ENCODE measurements at regions not wholly inside any gene's neighbourhood (a gene's known extent, or its start where the extent isn't known, plus 50 kb on each side); places are given as distances from the start of the nearest gene placed in this dataset.

DNA sequence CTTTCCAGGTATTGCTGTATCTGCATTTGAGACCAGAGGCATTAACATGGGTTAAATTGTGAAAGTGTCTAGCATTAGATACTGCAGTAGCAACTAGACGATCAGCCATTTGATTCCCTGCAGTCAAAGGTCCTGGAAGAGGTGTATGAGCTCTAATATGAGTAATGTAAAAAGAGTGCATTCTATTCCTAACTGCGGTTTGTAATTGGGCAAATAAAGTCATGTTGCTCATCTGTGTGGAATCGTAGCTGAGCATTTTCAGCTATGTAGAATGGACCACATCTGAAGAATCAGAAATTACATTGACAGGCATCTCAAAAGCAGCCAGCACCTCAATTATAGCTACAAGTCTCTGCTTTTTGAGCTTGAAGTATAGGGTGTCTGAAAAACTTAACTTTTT, 157.6 kb downstream of the ZNF518B start:
- Histone ChIP-seq H3K27me3 (ENCODE audit: insufficient read depth, low read length) (no peaks in the 10 kb centered on the region), H3K4me1 (ENCODE audit: insufficient read depth, low read length) (peaks cover 9% of the 10 kb centered on the region), H3K79me2 (ENCODE audit: insufficient read depth, low read length) (no peaks in the 10 kb centered on the region), H3K4me2 (ENCODE audit: insufficient read depth, insufficient read length, low read length) (no peak overlapping the region), H2BK15ac (ENCODE audit: low read depth, low read length) (no peak overlapping the region), H3K14ac (ENCODE audit: insufficient read depth, low read length) (no peak overlapping the region), H3K9me3 (ENCODE audit: control insufficient read depth, low read depth, low read length) (no peaks in the 10 kb centered on the region), H3K56ac (ENCODE audit: insufficient read length, low read depth, low read length) (no peak overlapping the region), H3K23ac (ENCODE audit: insufficient read length, low read depth, low read length) (no peak overlapping the region), H2BK20ac (ENCODE audit: low read depth, low read length, poor library complexity, severe bottlenecking) (no peak overlapping the region), H4K8ac (replicated peaks; ENCODE audit: insufficient read length, low read depth, low read length) (no peak overlapping the region), H3K9ac (ENCODE audit: extremely low read depth, insufficient read length, low read length) (no peak overlapping the region), H2AK5ac (ENCODE audit: insufficient read length, low read length) (no peak overlapping the region), H3K4ac (ENCODE audit: low read depth, low read length) (no peak overlapping the region), H4K5ac (ENCODE audit: insufficient read length, low read depth, low read length) (no peak overlapping the region), H3T11ph (ENCODE audit: low read length) (no peak overlapping the region), H3K23me2 (ENCODE audit: insufficient read length, low read depth, low read length, poor library complexity, severe bottlenecking) (no peaks in the 10 kb centered on the region), H2AFZ (ENCODE audit: low read length) (peak overlapping the region; percentile 87), H3K79me1 (ENCODE audit: insufficient read depth, low read depth, low read length, poor library complexity, severe bottlenecking) (no peaks in the 10 kb centered on the region), H2BK120ac (ENCODE audit: low read depth, low read length, poor library complexity, severe bottlenecking) (no peak overlapping the region), H4K91ac (ENCODE audit: insufficient read length, low read depth, low read length) (no peak overlapping the region), H4K20me1 (ENCODE audit: control insufficient read depth, insufficient read depth, insufficient read length) (no peaks in the 10 kb centered on the region), H3K18ac (ENCODE audit: insufficient read length, low read depth, low read length) (no peak overlapping the region), H2BK12ac (ENCODE audit: insufficient read length, low read depth, low read length) (no peak overlapping the region), H3K27ac (ENCODE audit: insufficient read length, low read depth, low read length) (no peak overlapping the region), H2BK5ac (ENCODE audit: insufficient read length, low read length) (no peak overlapping the region)
- Mint-ChIP-seq H3K4me3 (no peak overlapping the region), H3K36me3 (ENCODE audit: insufficient read depth in 1 of 3, low read depth in 3 of 3) (no peaks in the 10 kb centered on the region), H3K4me1 (peaks cover 47 to 56% of the 10 kb centered on the region in 2 experiments), H3K27me3 (ENCODE audit: low read depth) (peaks cover 1% of the 10 kb centered on the region; the same call in 1 of the 2 replicates), H3K9me3 (no peaks in the 10 kb centered on the region), H3K27ac (no peak overlapping the region)
- no peak for TF ChIP-seq CTCF (conservative IDR thresholded peaks at IDR 0.05)
- no peak for DNase-seq
- no CpG with 5 or more reads among the region's 3 CpGs for WGBS (ENCODE audit: extremely low coverage, insufficient read length, low lambda C conversion rate)
